NCI-H82 treated with DMSO at 0.1 percent for 48 hours (cell line): ENCODE measurements at regions not wholly inside any gene's neighbourhood (a gene's known extent, or its start where the extent isn't known, plus 50 kb on each side); places are given as distances from the start of the nearest gene placed in this dataset.
"Not testable (repeated sequence)": the region's sequence is repeated elsewhere in the genome, so short reads cannot be mapped to it uniquely, and the experiment has no call there.

ENCODE experiments used
- DNase-seq: peaks from one replicate; lab custom pipeline; 2025; ENCODE audit not compliant: unreplicated experiment; lab: John Stamatoyannopoulos, UW

DNA sequence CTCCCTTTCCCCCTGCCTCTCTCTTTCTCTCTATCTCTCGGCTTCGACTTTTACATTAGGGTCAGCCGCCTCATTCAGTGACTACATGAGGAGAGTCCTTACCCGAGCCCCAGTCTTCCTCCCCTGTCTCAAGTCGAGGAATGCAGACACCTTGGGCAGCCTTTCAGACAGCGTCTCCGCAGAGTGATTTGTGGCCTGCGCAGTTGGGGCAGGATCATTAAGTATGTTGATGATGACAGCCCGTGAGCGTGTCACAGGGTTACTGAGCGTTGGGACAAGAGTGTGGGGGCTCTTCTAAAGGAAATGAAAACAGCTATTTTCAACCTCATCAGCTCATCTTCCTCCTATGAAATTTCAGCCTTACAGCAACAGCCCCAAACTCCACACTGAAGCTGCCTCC is 312.1 kb upstream of the GATB start:
- DNase-seq: no peak

DNA sequence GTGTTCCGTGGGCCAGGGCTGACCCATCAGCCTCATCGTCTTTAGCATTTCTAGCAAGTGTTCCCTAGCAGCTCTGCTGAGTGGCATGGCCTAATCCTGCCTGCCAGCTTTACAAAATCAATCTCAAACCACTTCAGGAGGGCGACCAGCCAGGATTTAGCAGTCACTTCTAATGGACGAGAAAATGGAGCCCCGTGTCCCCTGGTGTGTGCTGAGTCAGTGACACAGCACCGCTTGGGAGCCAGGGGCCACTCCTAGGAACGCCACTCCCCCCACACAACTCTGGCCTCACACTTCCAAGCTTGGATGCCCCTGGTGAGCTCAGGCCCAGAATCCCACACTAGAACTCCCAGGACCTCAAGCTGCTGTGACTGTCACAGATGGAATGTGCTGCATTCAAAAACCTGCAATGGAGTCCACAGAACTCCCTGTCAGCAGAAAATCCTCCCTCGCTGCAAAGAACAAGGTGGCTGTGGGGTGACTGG is 311.2 kb upstream of the GATB start:
- no peak for DNase-seq

DNA sequence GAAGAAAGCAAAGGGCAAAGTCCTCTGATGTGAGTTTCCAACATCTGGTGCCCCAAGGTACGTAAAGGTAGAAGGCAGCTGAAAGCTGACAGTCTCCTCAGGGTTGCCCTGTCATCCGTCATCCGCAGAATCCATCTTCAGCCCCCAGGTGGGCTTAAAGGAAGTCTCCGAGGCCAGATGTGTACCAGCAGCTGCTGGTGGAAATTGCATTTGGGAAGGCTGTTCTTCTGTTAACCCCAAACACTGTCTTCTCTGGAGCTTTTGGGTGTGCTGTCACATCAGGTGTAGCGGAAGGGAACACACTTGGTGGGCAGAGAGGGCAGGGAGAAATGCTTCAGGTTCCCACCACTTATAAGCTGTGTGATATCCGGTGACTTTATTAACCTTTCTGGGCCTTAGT is 310.0 kb upstream of the GATB start:
- DNase-seq: no peak

DNA sequence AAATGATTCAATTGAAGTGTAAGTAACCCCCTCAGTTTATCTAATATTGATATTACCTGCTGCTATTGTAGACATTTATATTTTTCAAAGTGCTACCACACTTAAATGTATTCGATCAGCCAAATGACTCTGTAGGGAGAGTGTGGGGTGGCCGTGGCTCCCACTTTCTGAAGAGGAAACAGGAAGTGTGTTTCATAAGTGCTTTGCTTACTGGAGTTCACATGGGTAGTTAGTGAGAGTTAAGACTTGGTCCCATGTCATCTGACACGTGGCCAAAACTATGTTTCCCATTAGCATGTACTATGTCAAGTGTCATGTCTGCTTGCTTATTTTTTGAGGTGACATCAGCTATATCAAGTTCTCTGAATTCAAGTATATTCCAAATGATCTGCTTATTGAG is 308.1 kb upstream of the GATB start:
- DNase-seq: no peak

DNA sequence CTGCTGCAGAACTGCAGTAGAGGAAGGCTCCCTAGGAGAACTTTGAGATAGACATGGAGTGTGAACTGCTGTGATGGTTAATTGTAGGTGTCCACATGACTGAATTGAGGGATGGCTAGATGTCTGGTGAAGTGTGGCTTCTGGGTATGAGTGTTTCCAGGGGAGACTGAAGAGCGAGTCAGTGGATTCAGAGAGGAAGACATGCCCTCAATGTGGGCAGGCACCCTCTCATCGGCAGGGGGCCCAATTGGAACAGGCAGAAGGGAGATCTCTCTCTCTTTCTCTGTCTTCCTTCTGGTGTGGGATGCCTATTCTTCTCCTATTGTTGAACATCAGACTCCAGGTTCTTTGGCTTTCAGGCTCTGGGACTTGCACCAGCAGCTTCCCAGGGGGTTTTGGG is 304.7 kb upstream of the GATB start:
- DNase-seq: no peak

DNA sequence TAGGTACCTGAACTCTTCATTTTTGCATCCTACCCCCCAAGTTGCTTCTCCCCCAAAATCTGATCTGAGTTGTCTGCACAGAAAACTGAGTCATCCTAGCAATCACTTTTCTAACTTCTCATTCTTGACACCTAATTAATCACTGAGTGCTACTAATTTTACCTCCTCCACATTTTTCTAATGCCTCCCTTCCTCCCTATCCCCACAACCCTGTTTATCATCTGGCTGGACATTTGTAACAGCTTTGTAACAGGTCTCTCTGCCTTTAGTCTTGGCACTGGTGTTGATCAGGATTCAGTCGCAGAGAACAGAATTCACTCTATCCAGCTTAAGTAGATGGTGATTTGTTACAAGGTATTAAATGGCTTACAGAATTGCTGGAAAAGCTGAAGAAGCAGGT is 303.9 kb upstream of the GATB start:
- DNase-seq: peak; percentile 32

DNA sequence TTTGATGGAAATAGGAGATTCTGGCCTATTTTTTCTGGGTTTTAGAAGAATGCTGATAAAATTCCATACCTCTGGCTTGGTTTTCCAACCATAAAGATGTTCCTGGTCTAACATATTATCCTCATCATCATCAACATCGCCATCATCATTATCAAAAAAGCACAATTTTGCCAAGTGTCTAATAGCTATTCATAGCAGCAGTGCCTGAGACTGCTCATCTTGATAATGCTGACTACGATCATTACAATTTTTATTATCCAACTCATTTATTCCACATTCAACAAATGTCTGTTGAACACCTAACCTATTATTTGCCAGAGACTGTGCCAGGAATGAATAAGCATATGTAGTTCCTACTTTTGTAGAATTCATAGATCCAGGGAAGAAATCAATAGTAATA is 303.5 kb upstream of the GATB start:
- no peak for DNase-seq

DNA sequence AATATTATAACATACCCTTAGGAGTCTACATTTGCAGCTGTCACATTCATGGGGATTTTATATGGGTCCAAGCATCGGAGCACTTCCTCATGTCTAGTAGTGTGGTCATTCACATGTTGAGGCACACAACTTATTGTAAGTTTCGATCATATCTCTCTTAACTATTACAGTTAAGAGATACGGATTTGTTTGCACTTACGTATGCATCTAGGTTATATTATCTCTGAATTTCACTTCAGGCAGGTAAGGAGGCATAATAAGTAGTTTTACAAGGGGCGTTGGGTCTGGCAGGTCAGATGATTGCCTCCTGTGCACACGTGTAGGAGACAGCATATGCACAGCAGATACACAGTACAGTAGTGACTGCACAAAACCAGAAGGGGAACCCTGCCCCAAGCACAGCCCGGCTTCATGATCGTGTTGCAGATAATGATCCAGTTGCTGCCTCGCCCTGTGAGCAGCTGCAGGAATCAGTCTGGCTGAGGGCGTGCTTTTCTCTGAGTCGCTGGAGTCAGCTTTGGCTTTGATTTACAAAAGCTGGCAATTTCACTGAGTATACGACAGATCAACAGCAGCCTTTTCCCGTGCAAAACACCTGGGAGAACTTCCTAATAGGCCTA is 302.9 kb upstream of the GATB start:
- no peak for DNase-seq

DNA sequence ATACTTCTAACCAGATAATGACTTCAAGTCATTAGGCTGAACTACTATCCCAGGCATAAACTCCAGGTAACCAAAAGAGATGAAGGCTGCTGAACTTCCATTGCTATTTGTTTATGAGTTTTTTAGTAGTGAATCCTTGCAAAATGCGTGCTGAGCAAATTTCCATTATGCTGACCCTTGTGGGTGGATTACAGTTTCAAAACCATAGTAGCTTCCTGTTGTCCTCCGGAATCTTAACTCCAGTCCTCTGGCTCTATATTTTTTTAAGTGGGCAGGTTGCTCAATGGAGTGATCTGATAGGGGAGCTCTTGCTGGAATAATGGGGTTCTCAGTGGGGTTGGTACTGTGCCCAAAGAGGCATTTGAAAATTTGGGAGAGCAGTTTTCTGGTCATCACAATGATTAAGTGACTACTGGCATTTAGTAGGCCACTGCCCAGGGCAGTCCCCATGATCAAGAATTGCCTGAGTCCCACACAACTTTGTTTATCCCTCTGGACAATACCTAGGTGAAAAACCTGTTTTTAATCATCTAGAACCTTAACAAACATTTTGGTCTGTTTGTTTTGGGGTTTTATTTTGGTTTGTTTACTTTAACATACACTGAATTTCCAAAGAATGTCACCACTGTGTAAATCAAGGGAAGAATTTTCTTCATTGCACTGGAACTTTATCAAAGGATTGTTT is 302.3 kb upstream of the GATB start:
- DNase-seq: no peak

DNA sequence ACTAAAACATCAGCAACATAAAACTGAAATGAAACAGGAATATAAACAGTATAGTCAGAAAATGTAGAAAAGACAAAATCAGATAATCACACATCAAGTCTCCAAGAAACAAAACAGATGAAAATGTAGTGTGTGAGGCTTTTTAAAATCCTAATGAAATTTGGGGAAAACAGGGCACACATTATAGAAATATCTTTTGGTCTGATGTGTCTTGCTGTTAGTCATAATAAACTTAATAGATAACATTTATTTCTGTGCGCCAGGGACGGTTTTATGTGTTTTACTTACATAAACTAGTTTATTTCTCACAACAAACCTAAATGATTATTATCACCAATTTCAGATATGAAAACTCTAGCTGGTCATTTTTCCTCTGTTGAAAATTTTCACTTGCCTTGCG is 293.9 kb upstream of the GATB start:
- DNase-seq: no peak

DNA sequence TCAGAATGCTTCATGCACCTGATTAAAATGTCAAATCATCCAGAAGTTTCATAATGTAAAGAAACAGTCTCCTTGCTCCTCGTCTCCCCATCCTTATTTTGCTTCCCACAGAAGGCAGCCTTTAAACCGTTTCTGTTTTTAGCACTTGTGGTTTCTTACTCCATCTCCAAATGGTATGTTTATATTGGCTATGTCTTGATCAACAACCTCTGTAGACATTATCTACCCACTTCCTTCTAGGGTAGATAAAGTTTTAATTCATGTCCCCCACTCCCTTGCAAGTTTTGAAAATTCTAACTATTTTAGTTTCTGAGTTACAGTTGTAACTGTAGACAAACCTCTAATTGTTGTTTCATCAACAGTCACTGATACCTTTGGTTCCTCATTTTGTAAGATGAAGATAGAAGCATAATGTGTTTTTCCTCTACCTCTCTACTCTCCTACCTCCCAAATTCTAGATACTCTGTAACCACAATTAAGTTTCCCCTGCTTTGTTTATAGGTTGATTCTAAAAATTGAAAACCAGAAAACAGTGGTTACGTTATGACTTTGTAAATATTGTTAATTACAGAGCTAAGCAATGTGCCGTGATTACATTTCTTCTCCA is 291.7 kb upstream of the GATB start:
- no peak for DNase-seq

DNA sequence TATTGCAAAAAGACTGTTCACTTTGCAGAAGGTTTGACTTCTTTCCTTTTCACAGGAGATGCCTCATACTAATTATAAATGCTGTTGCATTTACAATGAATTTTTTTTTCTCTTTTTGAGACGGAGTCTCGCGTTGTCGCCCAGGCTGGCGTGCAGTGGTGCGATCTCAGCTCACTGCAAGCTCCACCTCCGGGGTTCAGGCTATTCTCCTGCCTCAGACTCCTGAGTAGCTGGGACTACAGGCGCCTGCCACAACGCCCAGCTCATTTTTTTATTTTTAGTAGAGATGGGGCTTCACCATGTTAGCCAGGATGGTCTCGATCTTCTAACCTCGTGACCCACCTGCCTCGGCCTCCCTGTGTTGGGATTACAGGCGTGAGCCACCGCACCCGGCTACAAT is 290.5 kb upstream of the GATB start:
- not testable (repeated sequence) for DNase-seq

DNA sequence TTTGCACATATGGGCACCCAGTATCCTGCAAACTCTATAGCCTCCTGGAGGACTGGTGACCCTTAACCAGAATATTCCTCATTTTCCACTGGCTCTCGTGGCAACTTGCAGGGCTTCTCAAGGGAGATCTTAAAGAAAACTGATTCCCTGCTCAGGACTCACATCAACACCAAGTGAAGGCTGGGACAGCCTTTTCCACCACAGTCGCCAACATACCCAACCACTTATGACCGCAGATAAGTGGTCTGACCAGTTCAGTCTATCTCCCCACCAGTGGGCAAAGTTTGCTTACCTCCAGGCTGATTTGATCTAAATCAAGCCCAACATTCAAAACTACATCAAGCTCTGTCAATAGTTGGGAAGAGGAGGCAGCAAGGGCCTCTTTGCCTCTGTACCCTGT is 289.3 kb upstream of the GATB start:
- no peak for DNase-seq

DNA sequence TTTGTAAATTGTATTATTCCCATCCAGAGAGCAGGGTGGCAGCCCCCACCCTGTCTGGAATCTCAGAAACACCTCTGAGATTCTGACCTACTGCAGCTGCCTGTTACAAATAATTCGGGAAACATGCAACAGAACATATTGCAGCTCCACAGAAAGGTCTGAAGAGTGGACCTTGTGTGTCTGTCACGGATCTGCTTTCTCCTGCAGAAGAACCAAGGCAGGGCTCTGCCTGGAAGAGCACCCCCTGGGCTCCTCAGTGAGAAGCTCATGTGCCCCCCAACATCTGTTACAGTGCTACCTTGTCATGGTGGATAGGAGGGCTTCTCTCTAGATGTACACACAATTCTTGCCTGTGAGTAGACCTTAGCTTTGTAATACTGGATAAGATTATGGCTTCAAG is 286.6 kb upstream of the GATB start:
- no peak for DNase-seq

DNA sequence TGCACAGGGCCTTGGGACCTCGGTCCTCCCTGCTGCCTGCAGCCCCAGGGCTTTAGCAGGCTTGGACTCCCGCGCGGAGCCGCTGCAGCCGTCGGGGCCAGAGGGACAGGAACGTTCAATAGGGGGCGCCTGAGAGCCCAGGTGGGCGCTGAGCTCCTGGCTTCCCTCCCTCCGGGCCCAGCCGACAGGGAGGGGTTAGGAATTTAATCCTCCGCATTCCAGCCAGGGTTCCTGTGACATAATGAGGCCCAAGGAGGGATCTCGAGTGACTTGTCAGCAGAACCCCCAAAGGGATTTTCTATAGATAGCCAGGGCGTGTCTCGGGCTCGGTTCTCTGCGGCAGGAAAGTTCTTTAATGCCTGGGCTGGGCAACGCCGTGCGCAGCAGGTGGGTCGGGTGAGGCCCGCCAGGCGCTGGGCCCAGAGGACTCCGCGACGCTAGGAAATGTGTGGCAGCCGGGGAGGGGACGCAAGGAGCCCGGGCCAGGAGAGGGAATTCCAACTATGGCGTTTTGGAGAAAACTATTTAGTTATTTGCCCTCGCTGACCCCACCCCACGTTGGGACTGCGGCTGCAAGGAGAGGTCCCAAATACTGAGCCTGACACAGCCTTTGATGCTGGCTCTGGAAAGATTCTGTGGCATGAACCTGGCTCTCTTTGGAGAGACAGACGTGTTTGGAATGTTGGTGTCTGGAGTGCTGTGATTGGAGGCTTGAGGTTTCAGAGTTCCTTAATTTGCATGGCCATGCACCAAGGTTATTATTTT is 285.2 kb upstream of the GATB start:
- DNase-seq: peak; percentile 26

DNA sequence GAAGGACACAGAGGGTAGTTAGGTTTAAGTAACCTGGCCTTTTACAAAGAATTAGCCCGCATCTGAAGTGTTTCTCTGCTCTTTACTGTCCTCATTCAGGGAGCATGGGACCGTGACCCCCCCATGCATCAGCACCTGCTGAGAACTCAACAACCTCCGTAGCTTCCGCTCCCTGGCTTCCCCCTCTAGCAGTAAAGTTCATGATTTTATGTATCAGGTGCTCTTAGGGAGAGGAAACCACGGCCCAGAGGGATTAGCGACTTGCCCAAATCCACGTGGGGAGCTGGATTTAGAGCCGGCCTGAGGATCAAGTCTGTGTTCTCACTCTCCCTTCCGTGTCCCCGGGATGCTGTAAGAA is 284.6 kb upstream of the GATB start:
- DNase-seq: no peak

DNA sequence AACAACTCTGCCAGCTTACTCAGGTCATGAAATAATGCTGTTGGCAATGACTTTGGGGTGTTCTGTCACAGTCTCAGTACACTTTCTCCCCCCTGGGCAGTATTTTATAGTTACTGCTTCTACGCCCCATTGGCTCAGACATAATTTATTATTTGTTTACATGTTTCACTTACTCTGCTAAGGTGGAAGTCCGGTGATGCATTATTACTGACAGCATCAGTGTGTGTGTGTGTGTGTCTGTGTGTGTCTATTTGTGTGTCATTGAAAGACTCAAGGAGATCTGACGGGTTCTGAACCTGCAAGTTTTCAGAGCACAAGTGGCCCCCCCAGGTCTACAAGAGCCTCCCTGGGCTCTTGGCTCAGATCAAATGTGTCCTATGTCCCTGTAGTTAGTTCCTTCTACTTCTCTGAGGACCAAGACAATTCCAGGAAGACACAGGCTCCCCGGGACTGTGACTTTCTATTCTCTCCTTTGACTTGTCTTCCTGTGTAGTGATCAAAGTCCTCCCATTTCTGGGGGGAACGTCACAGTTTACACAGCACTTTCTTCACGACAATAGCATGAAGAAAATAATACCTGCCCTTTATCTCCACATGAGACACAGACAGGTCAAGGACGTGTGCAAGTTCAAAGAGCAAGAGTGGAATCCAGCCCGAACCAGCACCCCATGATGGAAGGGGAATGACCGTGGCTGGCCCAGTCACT is 283.7 kb upstream of the GATB start:
- no peak for DNase-seq

DNA sequence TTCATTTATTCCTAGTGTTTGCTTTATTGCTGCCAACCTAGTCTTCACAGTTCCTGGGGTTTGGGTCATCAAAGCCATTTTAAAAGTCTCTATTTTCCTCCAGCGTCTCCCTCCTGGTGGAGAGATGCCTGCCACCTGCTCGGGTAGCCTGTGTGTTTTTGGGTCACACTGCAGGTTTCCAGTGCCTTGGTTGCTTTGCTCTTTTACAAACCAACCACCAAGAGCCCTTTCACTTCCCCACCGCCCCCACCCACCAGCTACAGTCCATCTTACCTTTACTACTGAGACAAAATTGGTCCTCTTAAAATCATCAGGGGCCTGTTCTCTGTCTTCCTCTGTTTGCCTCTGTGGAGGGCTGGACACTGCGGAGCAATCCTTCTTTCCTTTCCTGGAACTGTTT is 280.5 kb upstream of the GATB start:
- DNase-seq: no peak

DNA sequence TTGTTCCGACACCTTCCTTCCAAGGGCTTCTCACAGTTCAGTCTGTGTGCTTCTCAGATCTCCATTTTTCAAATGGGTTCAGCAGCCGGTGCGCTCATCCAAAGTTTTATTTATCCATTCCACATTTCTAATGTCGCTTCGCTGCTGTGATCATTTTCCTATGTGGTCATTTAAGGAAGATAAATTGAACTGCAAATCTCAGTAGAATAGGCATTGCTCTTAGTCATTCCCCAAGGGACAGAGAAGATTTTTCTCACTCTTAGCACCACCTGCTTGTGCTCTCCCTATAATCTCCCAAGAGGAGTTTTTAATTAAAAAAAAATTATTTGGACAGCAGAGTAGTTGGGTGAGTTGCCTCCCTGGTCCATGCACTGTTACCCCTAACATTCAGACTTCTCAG is 278.9 kb upstream of the GATB start:
- no peak for DNase-seq

DNA sequence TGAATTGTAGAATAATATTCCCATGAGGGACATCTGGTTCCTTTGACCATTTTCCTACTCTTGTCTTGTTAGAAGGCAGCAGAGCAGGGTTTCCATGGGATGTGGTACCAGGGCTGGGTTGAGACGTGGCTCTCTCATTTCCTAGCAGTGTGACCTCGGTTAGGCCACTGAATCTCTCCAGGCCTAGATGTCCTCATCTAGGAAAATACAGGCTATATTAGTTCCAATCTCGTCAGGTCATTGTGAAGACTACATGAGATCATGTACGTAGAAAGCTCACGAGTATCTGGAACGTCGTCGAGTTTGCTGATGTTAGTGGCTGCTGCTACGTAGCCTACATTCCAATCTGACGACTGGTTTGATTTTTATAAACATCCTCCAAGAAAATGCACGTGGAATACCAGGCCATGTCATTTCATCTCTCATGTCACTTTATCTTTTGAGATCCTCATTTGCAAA is 278.2 kb upstream of the GATB start:
- DNase-seq: no peak

DNA sequence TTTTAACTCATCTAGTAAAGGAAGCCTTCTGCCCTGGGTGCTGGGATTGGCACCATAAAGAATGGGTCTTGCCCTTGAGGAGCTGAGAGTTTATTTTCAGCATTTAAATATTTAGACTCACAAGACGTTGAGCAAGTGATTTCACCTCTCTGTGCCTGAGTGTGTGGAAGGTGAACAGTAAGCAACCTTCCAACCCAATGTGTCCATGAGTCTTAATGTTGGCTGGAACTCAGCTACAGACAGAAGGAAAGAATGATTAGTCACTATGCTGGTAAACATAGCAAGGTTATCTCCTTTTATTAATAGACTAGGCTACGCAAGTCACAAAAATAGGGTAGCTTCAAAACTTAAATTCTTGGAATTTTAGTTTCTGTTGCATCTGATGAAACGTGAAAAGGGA is 277.4 kb upstream of the GATB start:
- DNase-seq: no peak
